H1 (cell line): ENCODE measurements at regions not wholly inside any gene's neighbourhood (a gene's known extent, or its start where the extent isn't known, plus 50 kb on each side); places are given as distances from the start of the nearest gene placed in this dataset.

ENCODE experiments used
- CTCF ChIA-PET: fragments of 300-600 bp; sonication (Branson Sonifier 250); formaldehyde crosslinking; loops from one replicate; lab custom pipeline; 2021; ENCODE audit not compliant: partially characterized antibody; lab: Charles Lee
- POLR2A ChIA-PET: fragments of 300-600 bp; sonication (Branson Sonifier 250); formaldehyde crosslinking; loops from one replicate; lab custom pipeline; 2021; ENCODE audit warnings: inconsistent platforms; ENCODE audit not compliant: partially characterized antibody; lab: Charles Lee
- DNase-seq, 2 experiments: peaks; one replicate each; pipeline versions ENCODE4 v3.0.0 to v3.0.0-alpha.2; 2010 to 2022; ENCODE audit warnings: low spot score in 2 of 2, low read depth in 1 of 2, mixed read lengths in 1 of 2
- FAIRE-seq: peaks from 2 replicates; lab custom pipeline; 2011; peaks lifted over from hg19 to GRCh38; lab: Jason Lieb, UNC
- H2AFZ ChIP-seq: 2 replicates; pipeline ENCODE4 v1.8.1; 2012; ENCODE audit warnings: low read length, inconsistent platforms
- H2AK5ac ChIP-seq: 2 replicates; pipeline ENCODE4 v1.6.1; 2013; ENCODE audit warnings: low read depth, low read length
- H2BK120ac ChIP-seq: replicated peaks from 2 replicates; pipeline ENCODE3; 2013; ENCODE audit warnings: low read depth, low read length, inconsistent platforms
- H2BK12ac ChIP-seq: 2 replicates; pipeline ENCODE4 v1.6.1; 2013; ENCODE audit warnings: low read depth, low read length
- H2BK15ac ChIP-seq: 2 replicates; pipeline ENCODE4 v1.6.1; 2013; ENCODE audit warnings: low read length
- H2BK20ac ChIP-seq: 2 replicates; pipeline ENCODE4 v1.6.1; 2013; ENCODE audit warnings: low read length
- H2BK5ac ChIP-seq: 2 replicates; pipeline ENCODE4 v1.6.1; 2013; ENCODE audit warnings: low read depth, low read length
- H3K14ac ChIP-seq: 2 replicates; pipeline ENCODE4 v1.6.1; 2013; ENCODE audit warnings: inconsistent platforms; ENCODE audit not compliant: insufficient read length
- H3K18ac ChIP-seq: 2 replicates; pipeline ENCODE4 v1.6.1; 2013; ENCODE audit warnings: low read length; ENCODE audit errors: extremely low read depth
- H3K23ac ChIP-seq: 2 replicates; pipeline ENCODE4 v1.6.1; 2013; ENCODE audit warnings: inconsistent platforms; ENCODE audit not compliant: insufficient read length
- H3K23me2 ChIP-seq: 2 replicates; pipeline ENCODE4 v1.6.1; 2013; ENCODE audit warnings: low read depth, low read length
- H3K27ac ChIP-seq: 2 replicates; pipeline ENCODE4 v1.6.1; 2011; ENCODE audit warnings: low read depth, low read length, inconsistent platforms
- H3K27me3 ChIP-seq, 4 experiments: replicated peaks in 1 of 4; 1 replicate in 1 of 4; 2 replicates in 3 of 4; pipeline versions ENCODE4 v1.6.1 to v1.8.1; 2011 to 2013; ENCODE audit warnings: low read length in 3 of 4, mild to moderate bottlenecking in 3 of 4, inconsistent platforms in 2 of 4, mixed read lengths in 2 of 4, moderate library complexity in 1 of 4; ENCODE audit not compliant: control insufficient read depth in 3 of 4, insufficient read depth in 3 of 4; ENCODE audit errors: extremely low read depth in 1 of 4
- H3K36me3 ChIP-seq, 4 experiments: 2 replicates each; pipeline versions ENCODE4 v1.6.1 to v1.8.1; 2011 to 2013; ENCODE audit warnings: mild to moderate bottlenecking in 4 of 4, low read length in 3 of 4, moderate library complexity in 2 of 4, control low read depth in 1 of 4, inconsistent platforms in 1 of 4; ENCODE audit not compliant: insufficient read depth in 4 of 4, control insufficient read depth in 2 of 4
- H3K4ac ChIP-seq: replicated peaks from 2 replicates; pipeline ENCODE3; 2013; ENCODE audit warnings: low read length, low read depth, mixed read lengths, inconsistent platforms; ENCODE audit not compliant: insufficient read length
- H3K4me1 ChIP-seq, 4 experiments: replicated peaks in 1 of 4; 1 replicate in 1 of 4; 2 replicates in 3 of 4; pipeline versions ENCODE4 v1.6.1 to v1.8.1; 2011 to 2013; ENCODE audit warnings: low read length in 3 of 4, inconsistent platforms in 2 of 4, mixed read lengths in 1 of 4; ENCODE audit not compliant: insufficient read depth in 4 of 4, control insufficient read depth in 3 of 4
- H3K4me2 ChIP-seq, 2 experiments: 2 replicates each; pipeline versions ENCODE4 v1.6.1 to v1.8.1; 2011 to 2013; ENCODE audit warnings: low read depth in 2 of 2, low read length in 2 of 2, control low read depth in 1 of 2, inconsistent platforms in 1 of 2, mild to moderate bottlenecking in 1 of 2; ENCODE audit not compliant: insufficient read depth in 1 of 2
- H3K4me3 ChIP-seq, 4 experiments: fragments of 200-600, 300-600 bp in 1 of 4; sonication (generic), shearing (Covaris generic), sonication (Bioruptor Twin) in 1 of 4; 2 replicates each; pipeline versions ENCODE4 v1.5.1 to v1.8.1; 2011 to 2016; ENCODE audit warnings: low read length in 4 of 4, low read depth in 3 of 4, control low read depth in 2 of 4, inconsistent platforms in 2 of 4, mild to moderate bottlenecking in 2 of 4, mixed read lengths in 1 of 4, moderate library complexity in 1 of 4; ENCODE audit not compliant: insufficient read depth in 2 of 4; ENCODE audit errors: extremely low read depth in 1 of 4
- H3K56ac ChIP-seq: replicated peaks from 2 replicates; pipeline ENCODE3; 2013; ENCODE audit warnings: low read depth, mild to moderate bottlenecking, mixed read lengths, low read length, inconsistent platforms; ENCODE audit not compliant: insufficient read length
- H3K79me1 ChIP-seq: 2 replicates; pipeline ENCODE4 v1.6.1; 2013; ENCODE audit warnings: low read depth, low read length, control low read depth
- H3K79me2 ChIP-seq, 2 experiments: 2 replicates each; pipeline versions ENCODE4 v1.6.1 to v1.8.1; 2012 to 2013; ENCODE audit warnings: low read length in 2 of 2, mild to moderate bottlenecking in 2 of 2, inconsistent platforms in 1 of 2; ENCODE audit not compliant: insufficient read depth in 2 of 2, control insufficient read depth in 1 of 2
- H3K9ac ChIP-seq, 4 experiments: replicated peaks in 1 of 4; 1 replicate in 1 of 4; 2 replicates in 3 of 4; pipeline versions ENCODE4 v1.6.1 to v1.8.1; 2011 to 2013; ENCODE audit warnings: low read depth in 3 of 4, low read length in 3 of 4, control low read depth in 2 of 4, mild to moderate bottlenecking in 2 of 4, moderate library complexity in 2 of 4, inconsistent platforms in 1 of 4; ENCODE audit errors: extremely low read depth in 1 of 4
- H3K9me3 ChIP-seq, 2 experiments: 2 replicates each; pipeline versions ENCODE4 v1.6.1 to v1.8.1; 2012 to 2013; ENCODE audit warnings: mild to moderate bottlenecking in 2 of 2, moderate library complexity in 2 of 2, control low read depth in 1 of 2, inconsistent platforms in 1 of 2, low read depth in 1 of 2, low read length in 1 of 2, mixed read lengths in 1 of 2; ENCODE audit not compliant: insufficient read depth in 2 of 2
- H4K20me1 ChIP-seq, 2 experiments: replicated peaks in 1 of 2; 2 replicates each; pipeline versions ENCODE3 to v1.8.1; 2011 to 2013; ENCODE audit warnings: inconsistent platforms in 2 of 2, low read length in 2 of 2, mild to moderate bottlenecking in 1 of 2; ENCODE audit not compliant: insufficient read depth in 2 of 2, control insufficient read depth in 1 of 2
- H4K5ac ChIP-seq: 2 replicates; pipeline ENCODE4 v1.6.1; 2013; ENCODE audit warnings: low read length, low read depth, mixed read lengths, inconsistent platforms; ENCODE audit not compliant: insufficient read length
- H4K8ac ChIP-seq: 2 replicates; pipeline ENCODE4 v1.8.0; 2013; ENCODE audit warnings: mild to moderate bottlenecking, moderate library complexity, low read length, inconsistent platforms; ENCODE audit not compliant: insufficient read depth; ENCODE audit errors: extremely low read depth
- H4K91ac ChIP-seq: replicated peaks from 2 replicates; pipeline ENCODE3; 2013; ENCODE audit warnings: low read length, mixed read lengths, inconsistent platforms; ENCODE audit not compliant: insufficient read length
- POLR2A ChIP-seq, 2 experiments: IDR thresholded peaks; 1 replicate in 1 of 2; 2 replicates in 1 of 2; pipeline ENCODE4 v1.6.1; 2011; ENCODE audit warnings: low read depth in 2 of 2, low read length in 2 of 2, mild to moderate bottlenecking in 2 of 2; ENCODE audit errors: control extremely low read depth in 1 of 2
- SRF ChIP-seq: IDR thresholded peaks from 2 replicates; pipeline ENCODE4 v1.6.1; 2011; ENCODE audit warnings: mild to moderate bottlenecking, low read depth, low read length, moderate library complexity
- TAF7 ChIP-seq: optimal IDR thresholded peaks from 2 replicates; pipeline ENCODE3; 2011; ENCODE audit warnings: low read depth, mild to moderate bottlenecking, inconsistent platforms, low read length, moderate library complexity, borderline replicate concordance
- WGBS, 2 experiments: shearing (Covaris generic) in 1 of 2; methylation state at CpG; one replicate each; pipeline versions ENCODE4 v1.1.6 to v1.1.7; 2013 to 2015; ENCODE audit warnings: low lambda C conversion rate in 2 of 2, mixed read lengths in 2 of 2, inconsistent platforms in 1 of 2, low coverage in 1 of 2, missing lambda C conversion rate in 1 of 2; ENCODE audit not compliant: insufficient replicate concordance in 2 of 2, insufficient coverage in 1 of 2, insufficient read length in 1 of 2; ENCODE audit errors: extremely low coverage in 1 of 2, missing lambda C conversion rate in 1 of 2; 5-methylcytosine and 5-hydroxymethylcytosine counted together
- TF ChIP-seq, protein P1 (sequence below), 3 experiments: IDR thresholded peaks; 1 replicate in 2 of 3; 2 replicates in 1 of 3; pipeline versions ENCODE4 v1.5.1 to v1.6.1; 2011; ENCODE audit warnings: low read length in 3 of 3, mild to moderate bottlenecking in 3 of 3, inconsistent platforms in 2 of 3, low read depth in 1 of 3, moderate library complexity in 1 of 3; ENCODE audit not compliant: insufficient read depth in 1 of 3; ENCODE audit errors: control extremely low read depth in 1 of 3

DNA sequence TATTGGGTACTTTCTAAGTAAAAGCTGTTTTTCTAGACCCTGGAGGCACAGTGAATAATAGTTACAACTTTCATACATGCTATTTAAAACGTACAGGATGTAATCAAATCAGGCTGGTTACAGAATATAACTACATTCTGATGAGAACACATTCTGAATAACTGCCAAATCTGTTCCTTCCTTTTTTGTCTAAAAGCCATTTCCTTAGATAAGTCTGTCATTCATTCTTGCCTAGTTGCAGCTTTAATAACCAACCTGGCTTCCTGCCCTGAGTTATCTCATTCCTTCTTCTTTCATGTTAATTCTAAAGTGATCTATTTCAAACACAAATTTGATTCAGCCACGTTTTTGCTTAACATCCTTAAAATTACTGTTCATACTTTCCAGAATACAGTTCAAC is 189.7 kb upstream of the ITM2A start:
- Histone ChIP-seq H2BK5ac (no peak overlapping the region), H3K4me2 (no peak overlapping the region), H3K79me1 (no peaks in the 10 kb centered on the region), H2AFZ (no peak overlapping the region), H3K9ac (no peak overlapping the region), H3K4ac (no peak overlapping the region), H3K4me3 (no peak overlapping the region), H4K20me1 (no peaks in the 10 kb centered on the region), H3K14ac (no peak overlapping the region), H3K79me2 (no peaks in the 10 kb centered on the region), H3K56ac (no peak overlapping the region), H3K9me3 (peaks cover 4 to 5% of the 10 kb centered on the region in 2 experiments; a peak in 1 of 4 replicates), H4K8ac (no peak overlapping the region), H3K4me1 (no peaks in the 10 kb centered on the region), H4K5ac (no peak overlapping the region), H2BK12ac (no peak overlapping the region), H2BK20ac (no peak overlapping the region), H2BK120ac (no peak overlapping the region), H3K36me3 (no peaks in the 10 kb centered on the region), H2AK5ac (no peak overlapping the region), H3K27me3 (no peaks in the 10 kb centered on the region), H3K27ac (no peak overlapping the region), H3K23me2 (no peaks in the 10 kb centered on the region), H2BK15ac (no peak overlapping the region), H3K23ac (no peak overlapping the region), H4K91ac (no peak overlapping the region), H3K18ac (no peak overlapping the region)
- DNase-seq (no peak), FAIRE-seq (no peak)
- WGBS, 2 experiments, result 64% methylated on average over 2 of the region's 2 CpGs; no CpG with 5 or more reads in 1 of the 2 experiments
- no peak for TF ChIP-seq TAF7
- no peak for TF ChIP-seq SRF
- TF ChIP-seq, protein P1, sequence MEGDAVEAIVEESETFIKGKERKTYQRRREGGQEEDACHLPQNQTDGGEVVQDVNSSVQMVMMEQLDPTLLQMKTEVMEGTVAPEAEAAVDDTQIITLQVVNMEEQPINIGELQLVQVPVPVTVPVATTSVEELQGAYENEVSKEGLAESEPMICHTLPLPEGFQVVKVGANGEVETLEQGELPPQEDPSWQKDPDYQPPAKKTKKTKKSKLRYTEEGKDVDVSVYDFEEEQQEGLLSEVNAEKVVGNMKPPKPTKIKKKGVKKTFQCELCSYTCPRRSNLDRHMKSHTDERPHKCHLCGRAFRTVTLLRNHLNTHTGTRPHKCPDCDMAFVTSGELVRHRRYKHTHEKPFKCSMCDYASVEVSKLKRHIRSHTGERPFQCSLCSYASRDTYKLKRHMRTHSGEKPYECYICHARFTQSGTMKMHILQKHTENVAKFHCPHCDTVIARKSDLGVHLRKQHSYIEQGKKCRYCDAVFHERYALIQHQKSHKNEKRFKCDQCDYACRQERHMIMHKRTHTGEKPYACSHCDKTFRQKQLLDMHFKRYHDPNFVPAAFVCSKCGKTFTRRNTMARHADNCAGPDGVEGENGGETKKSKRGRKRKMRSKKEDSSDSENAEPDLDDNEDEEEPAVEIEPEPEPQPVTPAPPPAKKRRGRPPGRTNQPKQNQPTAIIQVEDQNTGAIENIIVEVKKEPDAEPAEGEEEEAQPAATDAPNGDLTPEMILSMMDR (IDR thresholded peaks at IDR 0.05; ENCODE audit: control extremely low read depth in 1 of 3, insufficient read depth in 1 of 3, low read depth in 1 of 3, low read length in 3 of 3), result no peak
- no peak for TF ChIP-seq POLR2A (IDR thresholded peaks at IDR 0.05; ENCODE audit: control extremely low read depth in 1 of 2, low read depth in 2 of 2, low read length in 2 of 2)
- ChIA-PET CTCF (no interaction called here), POLR2A (no interaction called here)
